ENCODE measurements at regions not wholly inside any gene's neighbourhood (a gene's known extent, or its start where the extent isn't known, plus 50 kb on each side); places are given as distances from the start of the nearest gene placed in this dataset.
A peak's percentile ranks its signal among the peaks of the same experiment; 100 is the strongest.

- DNase-seq (ENCODE audit: low spot score) (no peak), FAIRE-seq (no peak)
Measured at GRCh38 chr1:63710308-63710707, 63.5 kb upstream of the ROR1 start.

GRCh38 chr1:63710761-63711380, 62.9 kb upstream of the ROR1 start:
- FAIRE-seq (no peak), DNase-seq (ENCODE audit: low spot score) (no peak)

GRCh38 chr1:63713041-63713440, 60.8 kb upstream of the ROR1 start:
- FAIRE-seq (no peak), DNase-seq (ENCODE audit: low spot score) (no peak)

GRCh38 chr1:63713627-63714481, 60.0 kb upstream of the ROR1 start:
- FAIRE-seq (peak; percentile 94), DNase-seq (ENCODE audit: low spot score) (peak; percentile 84)

- no peak for DNase-seq (ENCODE audit: low spot score)
- FAIRE-seq, result no peak
Measured at GRCh38 chr1:63714482-63714760, 59.4 kb upstream of the ROR1 start.

GRCh38 chr1:63717511-63718065, 56.2 kb upstream of the ROR1 start:
- FAIRE-seq (no peak), DNase-seq (ENCODE audit: low spot score) (no peak)

- DNase-seq (ENCODE audit: low spot score), result no peak
- no peak for FAIRE-seq
Measured at GRCh38 chr1:63718541-63718970, 55.3 kb upstream of the ROR1 start.

- DNase-seq (ENCODE audit: low spot score) (peak; percentile 73), FAIRE-seq (peak; percentile 60)
Measured at GRCh38 chr1:63721531-63722189, 52.2 kb upstream of the ROR1 start.

GRCh38 chr1:63723602-63724001, 50.2 kb upstream of the ROR1 start:
- DNase-seq (ENCODE audit: low spot score) (peak; percentile 54), FAIRE-seq (peak; percentile 72)

Data from RCC 7860 (cell line).